Fibroblast of peridontal ligament (primary cell): ENCODE measurements at regions not wholly inside any gene's neighbourhood (a gene's known extent, or its start where the extent isn't known, plus 50 kb on each side); places are given as distances from the start of the nearest gene placed in this dataset.

Source experiments
- DNase-seq: peaks from one replicate; pipeline ENCODE4 v3.0.0-alpha.2; 2010; ENCODE audit errors: extremely low read depth

- no peak for DNase-seq
Measured at GRCh38 chr12:75840994-75841355, 190.6 kb downstream of the PHLDA1 start.

GRCh38 chr12:75838309-75838708, 193.3 kb downstream of the PHLDA1 start:
- no peak for DNase-seq

- no peak for DNase-seq
Measured at GRCh38 chr12:75837700-75838099, 193.9 kb downstream of the PHLDA1 start.

GRCh38 chr12:75836533-75836932, 195.0 kb downstream of the PHLDA1 start:
- peak; percentile 86 for DNase-seq

GRCh38 chr12:75834591-75834990, 197.0 kb downstream of the PHLDA1 start:
- no peak for DNase-seq

GRCh38 chr12:75833268-75833667, 198.3 kb downstream of the PHLDA1 start:
- no peak for DNase-seq

- peak; percentile 44 for DNase-seq
Measured at GRCh38 chr12:75831402-75831801, 200.2 kb downstream of the PHLDA1 start.

- no peak for DNase-seq
Measured at GRCh38 chr12:75827061-75827460, 204.5 kb downstream of the PHLDA1 start.

GRCh38 chr12:75825686-75826085, 205.9 kb downstream of the PHLDA1 start:
- peak; percentile 81 for DNase-seq

- no peak for DNase-seq
Measured at GRCh38 chr12:75823475-75823874, 208.1 kb downstream of the PHLDA1 start.

- DNase-seq: no peak
Measured at GRCh38 chr12:75822416-75822815, 209.2 kb downstream of the PHLDA1 start.

- DNase-seq: peak; percentile 68
Measured at GRCh38 chr12:75820848-75821578, 210.6 kb downstream of the PHLDA1 start.

GRCh38 chr12:75820071-75820470, 211.5 kb downstream of the PHLDA1 start:
- DNase-seq: no peak

- no peak for DNase-seq
Measured at GRCh38 chr12:75819512-75819911, 212.1 kb downstream of the PHLDA1 start.

- DNase-seq: no peak
Measured at GRCh38 chr12:75818863-75819262, 212.7 kb downstream of the PHLDA1 start.

GRCh38 chr12:75816897-75817296, 214.7 kb downstream of the PHLDA1 start:
- peak; percentile 62 for DNase-seq

GRCh38 chr12:75815756-75816155, 215.8 kb downstream of the PHLDA1 start:
- DNase-seq: no peak

- peak; percentile 98 for DNase-seq
Measured at GRCh38 chr12:75814851-75815754, 216.5 kb downstream of the PHLDA1 start.

- no peak for DNase-seq
Measured at GRCh38 chr12:75813072-75813471, 218.5 kb downstream of the PHLDA1 start.

- peak; percentile 97 for DNase-seq
Measured at GRCh38 chr12:75812271-75813018, 219.1 kb downstream of the PHLDA1 start.

GRCh38 chr12:75809746-75810145, 221.8 kb downstream of the PHLDA1 start:
- no peak for DNase-seq

- no peak for DNase-seq
Measured at GRCh38 chr12:75807494-75807893, 224.1 kb downstream of the PHLDA1 start.
